ENCODE measurements at regions not wholly inside any gene's neighbourhood (a gene's known extent, or its start where the extent isn't known, plus 50 kb on each side); places are given as distances from the start of the nearest gene placed in this dataset.

DNA sequence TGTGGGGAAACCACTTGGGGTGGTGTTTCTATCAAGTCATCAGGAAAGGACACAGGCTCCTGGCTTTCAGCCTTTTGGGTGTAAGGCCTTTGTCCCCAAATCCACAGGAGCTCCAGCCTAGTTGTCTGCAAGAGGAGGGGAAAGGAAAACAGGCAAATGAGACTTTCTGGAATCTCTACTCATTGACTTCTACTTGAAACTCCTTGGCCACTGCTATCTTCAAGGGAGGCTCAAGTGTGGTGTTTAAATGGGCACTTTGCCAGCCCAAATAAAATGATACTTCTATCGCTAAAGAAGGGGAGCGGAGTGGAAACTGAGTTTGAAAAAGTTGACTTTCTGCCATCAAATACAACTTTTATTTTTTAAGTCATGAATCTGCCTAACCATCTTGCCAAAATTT lies 445.9 kb upstream of the RGS6 start:
- Mint-ChIP-seq H3K9me3 (no peaks in the 10 kb centered on the region), H3K36me3 (ENCODE audit: low read depth) (no peaks in the 10 kb centered on the region), H3K4me3 (no peak overlapping the region), H3K27ac (ENCODE audit: unreplicated experiment) (no peak overlapping the region), H3K27me3 (ENCODE audit: low read depth) (no peaks in the 10 kb centered on the region), H3K4me1 (peaks cover 7% of the 10 kb centered on the region)
- no peak for DNase-seq (ENCODE audit: low read depth, low spot score)
- TF ChIP-seq, protein P1, sequence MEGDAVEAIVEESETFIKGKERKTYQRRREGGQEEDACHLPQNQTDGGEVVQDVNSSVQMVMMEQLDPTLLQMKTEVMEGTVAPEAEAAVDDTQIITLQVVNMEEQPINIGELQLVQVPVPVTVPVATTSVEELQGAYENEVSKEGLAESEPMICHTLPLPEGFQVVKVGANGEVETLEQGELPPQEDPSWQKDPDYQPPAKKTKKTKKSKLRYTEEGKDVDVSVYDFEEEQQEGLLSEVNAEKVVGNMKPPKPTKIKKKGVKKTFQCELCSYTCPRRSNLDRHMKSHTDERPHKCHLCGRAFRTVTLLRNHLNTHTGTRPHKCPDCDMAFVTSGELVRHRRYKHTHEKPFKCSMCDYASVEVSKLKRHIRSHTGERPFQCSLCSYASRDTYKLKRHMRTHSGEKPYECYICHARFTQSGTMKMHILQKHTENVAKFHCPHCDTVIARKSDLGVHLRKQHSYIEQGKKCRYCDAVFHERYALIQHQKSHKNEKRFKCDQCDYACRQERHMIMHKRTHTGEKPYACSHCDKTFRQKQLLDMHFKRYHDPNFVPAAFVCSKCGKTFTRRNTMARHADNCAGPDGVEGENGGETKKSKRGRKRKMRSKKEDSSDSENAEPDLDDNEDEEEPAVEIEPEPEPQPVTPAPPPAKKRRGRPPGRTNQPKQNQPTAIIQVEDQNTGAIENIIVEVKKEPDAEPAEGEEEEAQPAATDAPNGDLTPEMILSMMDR (conservative IDR thresholded peaks at IDR 0.05) = no peak

DNA sequence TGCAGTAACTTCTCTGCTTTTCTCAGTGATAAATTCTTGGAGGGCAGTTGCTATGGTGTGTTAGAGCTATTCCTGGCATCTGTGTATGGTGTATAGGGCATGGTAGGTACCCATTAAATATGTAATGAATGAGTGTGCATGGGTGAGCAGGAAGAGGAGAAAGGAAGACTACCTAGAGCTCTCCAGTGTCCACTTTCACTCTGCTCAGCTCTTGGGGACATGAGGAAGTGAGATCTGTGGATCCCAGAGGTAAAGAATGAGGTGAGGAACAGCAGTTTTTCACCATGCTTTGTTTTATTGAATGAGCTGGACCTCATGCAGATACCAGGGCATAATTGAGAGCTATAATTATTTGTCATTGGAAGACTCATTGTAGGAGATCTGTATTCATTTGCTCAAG lies 444.8 kb upstream of the RGS6 start:
- H3K36me3 Mint-ChIP-seq (ENCODE audit: low read depth) = no peaks in the 10 kb centered on the region
- no peak overlapping the region for H3K27ac Mint-ChIP-seq (ENCODE audit: unreplicated experiment)
- H3K27me3 Mint-ChIP-seq (ENCODE audit: low read depth) = no peaks in the 10 kb centered on the region
- TF ChIP-seq, protein P1 (conservative IDR thresholded peaks at IDR 0.05) = no peak
- no peaks in the 10 kb centered on the region for H3K9me3 Mint-ChIP-seq
- no peak overlapping the region for H3K4me3 Mint-ChIP-seq
- no peak for DNase-seq (ENCODE audit: low read depth, low spot score)
- peaks cover 13% of the 10 kb centered on the region for H3K4me1 Mint-ChIP-seq

DNA sequence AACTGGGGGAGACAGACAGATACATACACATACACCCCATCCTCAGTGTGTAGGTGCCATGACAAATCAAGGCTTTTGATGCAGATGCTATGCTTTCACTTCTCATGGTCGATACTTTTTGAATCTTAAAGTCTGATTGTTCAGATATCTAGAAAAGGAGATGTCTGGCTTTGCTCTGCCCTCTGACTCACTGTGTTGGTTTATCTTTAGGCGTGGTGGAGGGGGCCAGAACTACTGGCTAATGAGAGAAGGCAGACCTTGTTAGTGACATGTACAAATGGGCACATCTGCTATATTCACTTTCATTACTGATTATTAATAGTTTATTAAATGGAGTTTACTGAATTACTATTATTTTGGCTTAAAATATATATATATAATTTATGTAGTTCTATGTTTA lies 444.3 kb upstream of the RGS6 start:
- Mint-ChIP-seq H3K9me3 (no peaks in the 10 kb centered on the region), H3K4me1 (peaks cover 13% of the 10 kb centered on the region), H3K27me3 (ENCODE audit: low read depth) (no peaks in the 10 kb centered on the region), H3K4me3 (no peak overlapping the region), H3K36me3 (ENCODE audit: low read depth) (no peaks in the 10 kb centered on the region), H3K27ac (ENCODE audit: unreplicated experiment) (no peak overlapping the region)
- no peak for DNase-seq (ENCODE audit: low read depth, low spot score)
- TF ChIP-seq, protein P1 (conservative IDR thresholded peaks at IDR 0.05) = no peak

DNA sequence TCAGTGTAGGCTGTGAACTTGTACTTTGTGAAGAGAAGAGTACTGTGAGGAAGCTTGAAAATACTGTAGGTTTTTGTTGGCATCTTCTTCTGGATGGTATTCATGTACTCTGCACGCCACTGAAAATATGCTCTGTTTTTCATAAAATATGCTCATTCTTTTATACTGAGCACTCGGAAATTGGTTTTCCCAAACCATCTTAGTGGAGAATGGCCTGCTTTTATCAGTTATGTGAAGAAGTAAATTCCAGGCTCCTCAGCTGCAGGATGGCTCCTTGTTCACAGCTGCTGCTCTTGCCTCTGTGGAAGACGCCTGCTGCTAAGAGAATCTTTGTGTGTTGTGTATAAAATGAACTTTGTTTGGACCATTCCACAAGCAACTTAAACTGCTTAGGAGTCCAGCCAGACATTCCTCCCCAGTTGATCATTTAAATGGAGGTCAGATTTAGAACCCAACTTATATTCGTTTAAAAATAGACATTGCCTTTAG lies 443.5 kb upstream of the RGS6 start:
- no peak overlapping the region for H3K4me3 Mint-ChIP-seq
- DNase-seq (ENCODE audit: low read depth, low spot score) = no peak
- no peak overlapping the region for H3K27ac Mint-ChIP-seq (ENCODE audit: unreplicated experiment)
- no peaks in the 10 kb centered on the region for H3K36me3 Mint-ChIP-seq (ENCODE audit: low read depth)
- H3K9me3 Mint-ChIP-seq = no peaks in the 10 kb centered on the region
- no peaks in the 10 kb centered on the region for H3K27me3 Mint-ChIP-seq (ENCODE audit: low read depth)
- peaks cover 13% of the 10 kb centered on the region for H3K4me1 Mint-ChIP-seq
- TF ChIP-seq, protein P1 (conservative IDR thresholded peaks at IDR 0.05) = no peak

DNA sequence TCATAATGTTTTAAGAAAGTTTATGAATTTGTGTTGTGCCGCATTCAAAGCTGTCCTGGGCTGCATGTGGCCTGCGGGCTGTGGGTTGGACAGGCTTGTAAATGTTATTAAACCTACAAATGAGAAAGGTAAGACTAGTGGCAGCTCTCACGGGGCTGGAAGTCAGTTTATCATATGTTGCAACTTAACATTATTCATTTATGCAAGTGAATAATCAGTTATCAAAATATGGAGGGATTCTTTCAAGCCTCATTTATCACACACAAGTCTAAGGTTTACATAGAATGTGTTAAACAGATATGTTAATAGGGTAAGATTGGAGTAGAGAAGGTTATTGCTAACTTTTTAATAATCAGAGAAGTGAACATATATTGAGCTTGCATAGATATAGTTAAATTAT lies 442.5 kb upstream of the RGS6 start:
- Mint-ChIP-seq H3K9me3 (no peaks in the 10 kb centered on the region), H3K4me3 (no peak overlapping the region), H3K4me1 (peaks cover 17% of the 10 kb centered on the region), H3K27ac (ENCODE audit: unreplicated experiment) (no peak overlapping the region), H3K27me3 (ENCODE audit: low read depth) (no peaks in the 10 kb centered on the region), H3K36me3 (ENCODE audit: low read depth) (no peaks in the 10 kb centered on the region)
- DNase-seq (ENCODE audit: low read depth, low spot score) = no peak
- TF ChIP-seq, protein P1 (conservative IDR thresholded peaks at IDR 0.05) = no peak

DNA sequence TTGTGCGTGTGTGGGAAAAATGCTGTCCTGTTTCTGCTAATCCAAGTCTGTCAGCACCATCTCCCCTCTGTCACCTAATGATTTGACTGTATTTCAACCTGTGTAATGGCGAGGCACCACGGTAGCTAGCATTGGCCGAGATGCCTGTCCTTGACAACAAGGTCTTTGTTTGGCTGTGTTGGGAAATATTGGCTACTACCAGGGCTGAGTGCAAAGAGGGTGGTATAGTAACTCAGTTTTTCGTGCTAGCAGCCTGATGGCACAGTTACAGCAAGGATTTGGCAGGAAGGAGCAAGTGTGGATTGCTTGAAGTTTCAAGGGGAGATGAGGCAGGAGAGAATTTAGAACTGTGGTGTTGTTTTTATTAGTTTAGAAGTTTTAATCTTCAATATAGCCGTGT lies 440.3 kb upstream of the RGS6 start:
- Mint-ChIP-seq H3K9me3 (no peaks in the 10 kb centered on the region), H3K27ac (ENCODE audit: unreplicated experiment) (no peak overlapping the region), H3K4me1 (peaks cover 17% of the 10 kb centered on the region), H3K27me3 (ENCODE audit: low read depth) (no peaks in the 10 kb centered on the region), H3K4me3 (no peak overlapping the region), H3K36me3 (ENCODE audit: low read depth) (no peaks in the 10 kb centered on the region)
- TF ChIP-seq, protein P1 (conservative IDR thresholded peaks at IDR 0.05) = no peak
- DNase-seq (ENCODE audit: low read depth, low spot score) = no peak

Measured in neural crest cell (in vitro differentiated cells).